ENCODE measurements at regions not wholly inside any gene's neighbourhood (a gene's known extent, or its start where the extent isn't known, plus 50 kb on each side); places are given as distances from the start of the nearest gene placed in this dataset.

GRCh38 chr3:59515966-59516365 lies 466.1 kb upstream of the CFAP20DC start:
- H3K4me1 ChIP-seq (ENCODE audit: control insufficient read depth, insufficient read depth, low read length) = no peaks in the 10 kb centered on the region
- H3K36me3 ChIP-seq (ENCODE audit: insufficient read depth, low read length) = no peaks in the 10 kb centered on the region
- H3K4me2 ChIP-seq (ENCODE audit: low read length) = no peak overlapping the region
- H3K9ac ChIP-seq (ENCODE audit: low read depth, low read length) = no peak overlapping the region
- H3K9me3 ChIP-seq (replicated peaks; ENCODE audit: low read length) = no peaks in the 10 kb centered on the region
- no peak overlapping the region for H3K4me3 ChIP-seq (ENCODE audit: low read length)
- H3K27me3 ChIP-seq (ENCODE audit: control insufficient read depth, insufficient read depth, low read length) = no peaks in the 10 kb centered on the region

- Histone ChIP-seq H3K9me3 (replicated peaks; ENCODE audit: low read length) (no peaks in the 10 kb centered on the region), H3K4me1 (ENCODE audit: control insufficient read depth, insufficient read depth, low read length) (no peaks in the 10 kb centered on the region), H3K9ac (ENCODE audit: low read depth, low read length) (no peak overlapping the region), H3K27me3 (ENCODE audit: control insufficient read depth, insufficient read depth, low read length) (no peaks in the 10 kb centered on the region), H3K36me3 (ENCODE audit: insufficient read depth, low read length) (no peaks in the 10 kb centered on the region), H3K4me2 (ENCODE audit: low read length) (no peak overlapping the region), H3K4me3 (ENCODE audit: low read length) (no peak overlapping the region)
Observed at GRCh38 chr3:59514865-59515482, 465.1 kb upstream of the CFAP20DC start.

GRCh38 chr3:59513570-59513969 lies 463.7 kb upstream of the CFAP20DC start:
- no peaks in the 10 kb centered on the region for H3K4me1 ChIP-seq (ENCODE audit: control insufficient read depth, insufficient read depth, low read length)

GRCh38 chr3:59512066-59512465 lies 462.2 kb upstream of the CFAP20DC start:
- no peaks in the 10 kb centered on the region for H3K36me3 ChIP-seq (ENCODE audit: insufficient read depth, low read length)
- H3K9ac ChIP-seq (ENCODE audit: low read depth, low read length) = no peak overlapping the region
- no peaks in the 10 kb centered on the region for H3K9me3 ChIP-seq (replicated peaks; ENCODE audit: low read length)
- no peaks in the 10 kb centered on the region for H3K27me3 ChIP-seq (ENCODE audit: control insufficient read depth, insufficient read depth, low read length)
- H3K4me3 ChIP-seq (ENCODE audit: low read length) = no peak overlapping the region
- H3K4me2 ChIP-seq (ENCODE audit: low read length) = no peak overlapping the region
- no peaks in the 10 kb centered on the region for H3K4me1 ChIP-seq (ENCODE audit: control insufficient read depth, insufficient read depth, low read length)

More at GRCh38 chr3:59513570-59513969, 463.7 kb upstream of the CFAP20DC start:
- Histone ChIP-seq H3K9ac (ENCODE audit: low read depth, low read length) (no peak overlapping the region), H3K27me3 (ENCODE audit: control insufficient read depth, insufficient read depth, low read length) (no peaks in the 10 kb centered on the region), H3K36me3 (ENCODE audit: insufficient read depth, low read length) (no peaks in the 10 kb centered on the region), H3K9me3 (replicated peaks; ENCODE audit: low read length) (no peaks in the 10 kb centered on the region), H3K4me2 (ENCODE audit: low read length) (no peak overlapping the region), H3K4me3 (ENCODE audit: low read length) (no peak overlapping the region)

GRCh38 chr3:59510576-59510975 lies 460.8 kb upstream of the CFAP20DC start:
- Histone ChIP-seq H3K9me3 (replicated peaks; ENCODE audit: low read length) (no peaks in the 10 kb centered on the region), H3K4me2 (ENCODE audit: low read length) (no peak overlapping the region), H3K9ac (ENCODE audit: low read depth, low read length) (no peak overlapping the region), H3K4me3 (ENCODE audit: low read length) (no peak overlapping the region), H3K27me3 (ENCODE audit: control insufficient read depth, insufficient read depth, low read length) (no peaks in the 10 kb centered on the region), H3K36me3 (ENCODE audit: insufficient read depth, low read length) (no peaks in the 10 kb centered on the region), H3K4me1 (ENCODE audit: control insufficient read depth, insufficient read depth, low read length) (no peaks in the 10 kb centered on the region)

- H3K4me2 ChIP-seq (ENCODE audit: low read length) = no peak overlapping the region
- no peaks in the 10 kb centered on the region for H3K9me3 ChIP-seq (replicated peaks; ENCODE audit: low read length)
- H3K27me3 ChIP-seq (ENCODE audit: control insufficient read depth, insufficient read depth, low read length) = no peaks in the 10 kb centered on the region
- no peaks in the 10 kb centered on the region for H3K4me1 ChIP-seq (ENCODE audit: control insufficient read depth, insufficient read depth, low read length)
- H3K9ac ChIP-seq (ENCODE audit: low read depth, low read length) = no peak overlapping the region
- no peaks in the 10 kb centered on the region for H3K36me3 ChIP-seq (ENCODE audit: insufficient read depth, low read length)
- no peak overlapping the region for H3K4me3 ChIP-seq (ENCODE audit: low read length)
Observed at GRCh38 chr3:59508273-59508672, 458.4 kb upstream of the CFAP20DC start.

- H3K4me1 ChIP-seq (ENCODE audit: control insufficient read depth, insufficient read depth, low read length) = peaks cover 5% of the 10 kb centered on the region
- no peaks in the 10 kb centered on the region for H3K27me3 ChIP-seq (ENCODE audit: control insufficient read depth, insufficient read depth, low read length)
- no peaks in the 10 kb centered on the region for H3K9me3 ChIP-seq (replicated peaks; ENCODE audit: low read length)
- no peak overlapping the region for H3K9ac ChIP-seq (ENCODE audit: low read depth, low read length)
- no peak overlapping the region for H3K4me3 ChIP-seq (ENCODE audit: low read length)
- H3K36me3 ChIP-seq (ENCODE audit: insufficient read depth, low read length) = no peaks in the 10 kb centered on the region
- H3K4me2 ChIP-seq (ENCODE audit: low read length) = no peak overlapping the region
Observed at GRCh38 chr3:59506191-59506590, 456.4 kb upstream of the CFAP20DC start.

GRCh38 chr3:59503441-59503840 lies 453.6 kb upstream of the CFAP20DC start:
- Histone ChIP-seq H3K4me1 (ENCODE audit: control insufficient read depth, insufficient read depth, low read length) (peaks cover 5% of the 10 kb centered on the region), H3K36me3 (ENCODE audit: insufficient read depth, low read length) (no peaks in the 10 kb centered on the region), H3K4me3 (ENCODE audit: low read length) (no peak overlapping the region), H3K9ac (ENCODE audit: low read depth, low read length) (no peak overlapping the region), H3K4me2 (ENCODE audit: low read length) (no peak overlapping the region), H3K9me3 (replicated peaks; ENCODE audit: low read length) (no peaks in the 10 kb centered on the region), H3K27me3 (ENCODE audit: control insufficient read depth, insufficient read depth, low read length) (no peaks in the 10 kb centered on the region)

- H3K36me3 ChIP-seq (ENCODE audit: insufficient read depth, low read length) = no peaks in the 10 kb centered on the region
- H3K9me3 ChIP-seq (replicated peaks; ENCODE audit: low read length) = no peaks in the 10 kb centered on the region
- H3K4me3 ChIP-seq (ENCODE audit: low read length) = no peak overlapping the region
- H3K4me2 ChIP-seq (ENCODE audit: low read length) = no peak overlapping the region
- H3K27me3 ChIP-seq (ENCODE audit: control insufficient read depth, insufficient read depth, low read length) = no peaks in the 10 kb centered on the region
- peaks cover 5% of the 10 kb centered on the region for H3K4me1 ChIP-seq (ENCODE audit: control insufficient read depth, insufficient read depth, low read length)
- no peak overlapping the region for H3K9ac ChIP-seq (ENCODE audit: low read depth, low read length)
Observed at GRCh38 chr3:59502806-59503205, 453.0 kb upstream of the CFAP20DC start.

- peaks cover 5% of the 10 kb centered on the region for H3K4me1 ChIP-seq (ENCODE audit: control insufficient read depth, insufficient read depth, low read length)
- H3K36me3 ChIP-seq (ENCODE audit: insufficient read depth, low read length) = no peaks in the 10 kb centered on the region
- H3K9ac ChIP-seq (ENCODE audit: low read depth, low read length) = no peak overlapping the region
- H3K4me3 ChIP-seq (ENCODE audit: low read length) = no peak overlapping the region
- H3K4me2 ChIP-seq (ENCODE audit: low read length) = no peak overlapping the region
- H3K27me3 ChIP-seq (ENCODE audit: control insufficient read depth, insufficient read depth, low read length) = no peaks in the 10 kb centered on the region
- no peaks in the 10 kb centered on the region for H3K9me3 ChIP-seq (replicated peaks; ENCODE audit: low read length)
Observed at GRCh38 chr3:59499954-59500353, 450.1 kb upstream of the CFAP20DC start.

GRCh38 chr3:59499000-59499399 lies 449.2 kb upstream of the CFAP20DC start:
- Histone ChIP-seq H3K4me3 (ENCODE audit: low read length) (no peak overlapping the region), H3K9ac (ENCODE audit: low read depth, low read length) (no peak overlapping the region), H3K36me3 (ENCODE audit: insufficient read depth, low read length) (no peaks in the 10 kb centered on the region), H3K4me2 (ENCODE audit: low read length) (no peak overlapping the region), H3K9me3 (replicated peaks; ENCODE audit: low read length) (no peaks in the 10 kb centered on the region), H3K4me1 (ENCODE audit: control insufficient read depth, insufficient read depth, low read length) (peaks cover 5% of the 10 kb centered on the region), H3K27me3 (ENCODE audit: control insufficient read depth, insufficient read depth, low read length) (no peaks in the 10 kb centered on the region)

GRCh38 chr3:59496250-59496649 lies 446.4 kb upstream of the CFAP20DC start:
- Histone ChIP-seq H3K36me3 (ENCODE audit: insufficient read depth, low read length) (no peaks in the 10 kb centered on the region), H3K4me3 (ENCODE audit: low read length) (no peak overlapping the region), H3K4me1 (ENCODE audit: control insufficient read depth, insufficient read depth, low read length) (no peaks in the 10 kb centered on the region), H3K9ac (ENCODE audit: low read depth, low read length) (no peak overlapping the region), H3K27me3 (ENCODE audit: control insufficient read depth, insufficient read depth, low read length) (no peaks in the 10 kb centered on the region), H3K9me3 (replicated peaks; ENCODE audit: low read length) (no peaks in the 10 kb centered on the region), H3K4me2 (ENCODE audit: low read length) (no peak overlapping the region)
